ENCODE measurements at regions not wholly inside any gene's neighbourhood (a gene's known extent, or its start where the extent isn't known, plus 50 kb on each side); places are given as distances from the start of the nearest gene placed in this dataset.
A peak's percentile ranks its signal among the peaks of the same experiment; 100 is the strongest.

DNA sequence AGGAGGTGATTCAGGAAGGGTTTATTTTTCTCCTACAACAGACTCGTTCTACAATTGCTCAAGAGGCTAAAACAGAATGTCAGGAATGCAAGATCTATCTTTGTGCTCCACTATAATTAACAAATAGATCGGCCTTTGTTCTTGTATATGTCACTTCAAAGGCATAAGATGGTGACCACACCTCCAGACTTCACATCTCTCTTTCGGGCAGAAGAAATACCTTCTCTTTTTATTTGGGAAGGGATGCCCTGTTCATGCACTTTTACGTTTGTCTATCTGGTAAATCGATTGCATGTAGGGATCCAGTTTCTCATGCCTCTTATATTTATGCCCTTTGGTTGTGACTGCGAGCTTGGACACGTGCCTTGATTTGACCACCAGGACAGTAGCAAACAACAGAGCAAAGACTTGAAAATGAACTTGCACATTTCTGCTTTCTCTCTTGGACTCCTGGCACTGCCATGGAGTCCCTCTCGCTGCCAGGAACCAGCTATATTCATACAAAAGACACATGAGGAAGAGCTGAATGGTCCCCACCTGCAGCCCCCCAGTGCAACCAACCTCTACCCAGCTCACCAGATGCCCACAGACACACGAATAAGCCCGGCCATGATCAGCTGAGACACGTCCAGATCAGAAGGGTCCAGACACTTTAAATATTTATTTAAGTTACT is 219.8 kb upstream of the STXBP5 start (continued):
- TF ChIP-seq HMG20B (CRISPR knock-in tag; conservative IDR thresholded peaks at IDR 0.05), result peak; percentile 70; the same call in 1 of the 2 replicates
- TF ChIP-seq, protein P1, sequence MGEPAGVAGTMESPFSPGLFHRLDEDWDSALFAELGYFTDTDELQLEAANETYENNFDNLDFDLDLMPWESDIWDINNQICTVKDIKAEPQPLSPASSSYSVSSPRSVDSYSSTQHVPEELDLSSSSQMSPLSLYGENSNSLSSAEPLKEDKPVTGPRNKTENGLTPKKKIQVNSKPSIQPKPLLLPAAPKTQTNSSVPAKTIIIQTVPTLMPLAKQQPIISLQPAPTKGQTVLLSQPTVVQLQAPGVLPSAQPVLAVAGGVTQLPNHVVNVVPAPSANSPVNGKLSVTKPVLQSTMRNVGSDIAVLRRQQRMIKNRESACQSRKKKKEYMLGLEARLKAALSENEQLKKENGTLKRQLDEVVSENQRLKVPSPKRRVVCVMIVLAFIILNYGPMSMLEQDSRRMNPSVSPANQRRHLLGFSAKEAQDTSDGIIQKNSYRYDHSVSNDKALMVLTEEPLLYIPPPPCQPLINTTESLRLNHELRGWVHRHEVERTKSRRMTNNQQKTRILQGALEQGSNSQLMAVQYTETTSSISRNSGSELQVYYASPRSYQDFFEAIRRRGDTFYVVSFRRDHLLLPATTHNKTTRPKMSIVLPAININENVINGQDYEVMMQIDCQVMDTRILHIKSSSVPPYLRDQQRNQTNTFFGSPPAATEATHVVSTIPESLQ (CRISPR knock-in tag; conservative IDR thresholded peaks at IDR 0.05), result no peak
- no peak; the same call in 1 of the 2 replicates for TF ChIP-seq ZKSCAN8 (CRISPR knock-in tag; IDR thresholded peaks at IDR 0.05; ENCODE audit: borderline replicate concordance)
- TF ChIP-seq ZNF598 (CRISPR knock-in tag; IDR thresholded peaks at IDR 0.05; ENCODE audit: borderline replicate concordance), result no peak
- TF ChIP-seq, protein P2, sequence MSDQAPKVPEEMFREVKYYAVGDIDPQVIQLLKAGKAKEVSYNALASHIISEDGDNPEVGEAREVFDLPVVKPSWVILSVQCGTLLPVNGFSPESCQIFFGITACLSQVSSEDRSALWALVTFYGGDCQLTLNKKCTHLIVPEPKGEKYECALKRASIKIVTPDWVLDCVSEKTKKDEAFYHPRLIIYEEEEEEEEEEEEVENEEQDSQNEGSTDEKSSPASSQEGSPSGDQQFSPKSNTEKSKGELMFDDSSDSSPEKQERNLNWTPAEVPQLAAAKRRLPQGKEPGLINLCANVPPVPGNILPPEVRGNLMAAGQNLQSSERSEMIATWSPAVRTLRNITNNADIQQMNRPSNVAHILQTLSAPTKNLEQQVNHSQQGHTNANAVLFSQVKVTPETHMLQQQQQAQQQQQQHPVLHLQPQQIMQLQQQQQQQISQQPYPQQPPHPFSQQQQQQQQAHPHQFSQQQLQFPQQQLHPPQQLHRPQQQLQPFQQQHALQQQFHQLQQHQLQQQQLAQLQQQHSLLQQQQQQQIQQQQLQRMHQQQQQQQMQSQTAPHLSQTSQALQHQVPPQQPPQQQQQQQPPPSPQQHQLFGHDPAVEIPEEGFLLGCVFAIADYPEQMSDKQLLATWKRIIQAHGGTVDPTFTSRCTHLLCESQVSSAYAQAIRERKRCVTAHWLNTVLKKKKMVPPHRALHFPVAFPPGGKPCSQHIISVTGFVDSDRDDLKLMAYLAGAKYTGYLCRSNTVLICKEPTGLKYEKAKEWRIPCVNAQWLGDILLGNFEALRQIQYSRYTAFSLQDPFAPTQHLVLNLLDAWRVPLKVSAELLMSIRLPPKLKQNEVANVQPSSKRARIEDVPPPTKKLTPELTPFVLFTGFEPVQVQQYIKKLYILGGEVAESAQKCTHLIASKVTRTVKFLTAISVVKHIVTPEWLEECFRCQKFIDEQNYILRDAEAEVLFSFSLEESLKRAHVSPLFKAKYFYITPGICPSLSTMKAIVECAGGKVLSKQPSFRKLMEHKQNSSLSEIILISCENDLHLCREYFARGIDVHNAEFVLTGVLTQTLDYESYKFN (CRISPR knock-in tag; conservative IDR thresholded peaks at IDR 0.05), result peak; percentile 41; the same call in 1 of the 2 replicates
- no peak for TF ChIP-seq AHR (CRISPR knock-in tag; IDR thresholded peaks at IDR 0.05)
- no peak for TF ChIP-seq EHMT2 (IDR thresholded peaks at IDR 0.05; ENCODE audit: borderline replicate concordance, low read depth, low read length)
- no peak for TF ChIP-seq SOX6 (IDR thresholded peaks at IDR 0.05)
- peak; percentile 91 for TF ChIP-seq SOX6 (CRISPR knock-in tag; IDR thresholded peaks at IDR 0.05)
- TF ChIP-seq, protein P3, sequence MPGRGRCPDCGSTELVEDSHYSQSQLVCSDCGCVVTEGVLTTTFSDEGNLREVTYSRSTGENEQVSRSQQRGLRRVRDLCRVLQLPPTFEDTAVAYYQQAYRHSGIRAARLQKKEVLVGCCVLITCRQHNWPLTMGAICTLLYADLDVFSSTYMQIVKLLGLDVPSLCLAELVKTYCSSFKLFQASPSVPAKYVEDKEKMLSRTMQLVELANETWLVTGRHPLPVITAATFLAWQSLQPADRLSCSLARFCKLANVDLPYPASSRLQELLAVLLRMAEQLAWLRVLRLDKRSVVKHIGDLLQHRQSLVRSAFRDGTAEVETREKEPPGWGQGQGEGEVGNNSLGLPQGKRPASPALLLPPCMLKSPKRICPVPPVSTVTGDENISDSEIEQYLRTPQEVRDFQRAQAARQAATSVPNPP (CRISPR knock-in tag; IDR thresholded peaks at IDR 0.05), result no peak
- TF ChIP-seq ZNF703 (CRISPR knock-in tag; IDR thresholded peaks at IDR 0.05; ENCODE audit: borderline replicate concordance), result no peak
- TF ChIP-seq ZFP36L2 (CRISPR knock-in tag; IDR thresholded peaks at IDR 0.05), result no peak
- TF ChIP-seq RBM22 (optimal IDR thresholded peaks at IDR 0.05; ENCODE audit: low read length), result no peak
- TF ChIP-seq ZNF30 (CRISPR knock-in tag; IDR thresholded peaks at IDR 0.05), result no peak
- TF ChIP-seq, protein P4, sequence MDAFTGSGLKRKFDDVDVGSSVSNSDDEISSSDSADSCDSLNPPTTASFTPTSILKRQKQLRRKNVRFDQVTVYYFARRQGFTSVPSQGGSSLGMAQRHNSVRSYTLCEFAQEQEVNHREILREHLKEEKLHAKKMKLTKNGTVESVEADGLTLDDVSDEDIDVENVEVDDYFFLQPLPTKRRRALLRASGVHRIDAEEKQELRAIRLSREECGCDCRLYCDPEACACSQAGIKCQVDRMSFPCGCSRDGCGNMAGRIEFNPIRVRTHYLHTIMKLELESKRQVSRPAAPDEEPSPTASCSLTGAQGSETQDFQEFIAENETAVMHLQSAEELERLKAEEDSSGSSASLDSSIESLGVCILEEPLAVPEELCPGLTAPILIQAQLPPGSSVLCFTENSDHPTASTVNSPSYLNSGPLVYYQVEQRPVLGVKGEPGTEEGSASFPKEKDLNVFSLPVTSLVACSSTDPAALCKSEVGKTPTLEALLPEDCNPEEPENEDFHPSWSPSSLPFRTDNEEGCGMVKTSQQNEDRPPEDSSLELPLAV (CRISPR knock-in tag; conservative IDR thresholded peaks at IDR 0.05; ENCODE audit: low read depth), result no peak
- TF ChIP-seq ZNF251 (CRISPR knock-in tag; IDR thresholded peaks at IDR 0.05), result no peak
- peak; percentile 93 for TF ChIP-seq TCF7 (IDR thresholded peaks at IDR 0.05; ENCODE audit: low read depth)
- no peak for TF ChIP-seq ZNF264 (CRISPR knock-in tag; IDR thresholded peaks at IDR 0.05)
- TF ChIP-seq SNAI1 (CRISPR knock-in tag; IDR thresholded peaks at IDR 0.05; ENCODE audit: borderline replicate concordance), result no peak
- TF ChIP-seq, protein P5, sequence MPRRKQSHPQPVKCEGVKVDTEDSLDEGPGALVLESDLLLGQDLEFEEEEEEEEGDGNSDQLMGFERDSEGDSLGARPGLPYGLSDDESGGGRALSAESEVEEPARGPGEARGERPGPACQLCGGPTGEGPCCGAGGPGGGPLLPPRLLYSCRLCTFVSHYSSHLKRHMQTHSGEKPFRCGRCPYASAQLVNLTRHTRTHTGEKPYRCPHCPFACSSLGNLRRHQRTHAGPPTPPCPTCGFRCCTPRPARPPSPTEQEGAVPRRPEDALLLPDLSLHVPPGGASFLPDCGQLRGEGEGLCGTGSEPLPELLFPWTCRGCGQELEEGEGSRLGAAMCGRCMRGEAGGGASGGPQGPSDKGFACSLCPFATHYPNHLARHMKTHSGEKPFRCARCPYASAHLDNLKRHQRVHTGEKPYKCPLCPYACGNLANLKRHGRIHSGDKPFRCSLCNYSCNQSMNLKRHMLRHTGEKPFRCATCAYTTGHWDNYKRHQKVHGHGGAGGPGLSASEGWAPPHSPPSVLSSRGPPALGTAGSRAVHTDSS (CRISPR knock-in tag; conservative IDR thresholded peaks at IDR 0.05), result no peak
- TF ChIP-seq ZNF253 (CRISPR knock-in tag; IDR thresholded peaks at IDR 0.05; ENCODE audit: borderline replicate concordance), result no peak
